ENCODE measurements at regions not wholly inside any gene's neighbourhood (a gene's known extent, or its start where the extent isn't known, plus 50 kb on each side); places are given as distances from the start of the nearest gene placed in this dataset.

DNA sequence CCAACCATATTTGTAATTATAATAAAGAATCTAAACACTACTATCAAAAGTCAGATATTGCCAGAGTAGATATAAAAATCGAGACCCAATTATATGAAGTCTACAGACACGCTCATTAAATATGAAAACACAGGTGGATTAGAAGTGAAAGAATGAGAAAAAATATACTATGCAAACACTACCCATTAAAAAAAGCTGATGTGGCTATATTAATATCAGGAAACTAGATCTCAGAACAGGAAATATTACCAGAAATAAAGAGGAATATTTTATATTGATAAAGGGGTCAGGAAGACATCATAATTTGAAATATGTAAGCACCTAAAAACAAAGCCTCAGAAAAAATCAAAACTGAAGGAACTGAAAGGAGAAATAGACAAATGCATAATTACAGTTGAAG, 88.3 kb downstream of the URB2 start:
- no peak for TF ChIP-seq EZH2 (IDR thresholded peaks at IDR 0.05; ENCODE audit: borderline replicate concordance, insufficient read depth, low read depth, low read length, poor library complexity, severe bottlenecking)
- TF ChIP-seq, protein P1, sequence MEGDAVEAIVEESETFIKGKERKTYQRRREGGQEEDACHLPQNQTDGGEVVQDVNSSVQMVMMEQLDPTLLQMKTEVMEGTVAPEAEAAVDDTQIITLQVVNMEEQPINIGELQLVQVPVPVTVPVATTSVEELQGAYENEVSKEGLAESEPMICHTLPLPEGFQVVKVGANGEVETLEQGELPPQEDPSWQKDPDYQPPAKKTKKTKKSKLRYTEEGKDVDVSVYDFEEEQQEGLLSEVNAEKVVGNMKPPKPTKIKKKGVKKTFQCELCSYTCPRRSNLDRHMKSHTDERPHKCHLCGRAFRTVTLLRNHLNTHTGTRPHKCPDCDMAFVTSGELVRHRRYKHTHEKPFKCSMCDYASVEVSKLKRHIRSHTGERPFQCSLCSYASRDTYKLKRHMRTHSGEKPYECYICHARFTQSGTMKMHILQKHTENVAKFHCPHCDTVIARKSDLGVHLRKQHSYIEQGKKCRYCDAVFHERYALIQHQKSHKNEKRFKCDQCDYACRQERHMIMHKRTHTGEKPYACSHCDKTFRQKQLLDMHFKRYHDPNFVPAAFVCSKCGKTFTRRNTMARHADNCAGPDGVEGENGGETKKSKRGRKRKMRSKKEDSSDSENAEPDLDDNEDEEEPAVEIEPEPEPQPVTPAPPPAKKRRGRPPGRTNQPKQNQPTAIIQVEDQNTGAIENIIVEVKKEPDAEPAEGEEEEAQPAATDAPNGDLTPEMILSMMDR (IDR thresholded peaks at IDR 0.05): no peak

All from B cell (primary cell).